GM12892 (cell line): ENCODE measurements at regions not wholly inside any gene's neighbourhood (a gene's known extent, or its start where the extent isn't known, plus 50 kb on each side); places are given as distances from the start of the nearest gene placed in this dataset.

ENCODE experiments used
- DNase-seq: peaks from one replicate; pipeline ENCODE4 v3.0.0; 2011; ENCODE audit not compliant: insufficient read length
- FAIRE-seq: peaks from 2 replicates; lab custom pipeline; 2011; peaks lifted over from hg19 to GRCh38; lab: Jason Lieb, UNC
- POLR2A ChIP-seq: IDR thresholded peaks from 2 replicates; pipeline ENCODE4 v1.6.1; 2011; ENCODE audit warnings: low read depth, low read length, control low read depth
- POLR2AphosphoS5 ChIP-seq: IDR thresholded peaks from 2 replicates; pipeline ENCODE4 v1.6.1; 2011; ENCODE audit warnings: low read depth, low read length, control low read depth
- TAF1 ChIP-seq: IDR thresholded peaks from 2 replicates; pipeline ENCODE4 v1.6.1; 2011; ENCODE audit warnings: low read depth, mild to moderate bottlenecking, control low read depth, low read length, borderline replicate concordance

- TF ChIP-seq POLR2A (no peak), POLR2AphosphoS5 (no peak), TAF1 (no peak)
- DNase-seq (no peak), FAIRE-seq (no peak)
Observed at GRCh38 chr12:115096588-115097397, 412.8 kb upstream of the TBX3 start.

- DNase-seq (no peak), FAIRE-seq (no peak)
- no peak for TF ChIP-seq POLR2A
- no peak for TF ChIP-seq POLR2AphosphoS5
- TF ChIP-seq TAF1 = no peak
Observed at GRCh38 chr12:115095073-115095748, 411.2 kb upstream of the TBX3 start.

GRCh38 chr12:115094163-115094816 lies 410.3 kb upstream of the TBX3 start:
- TF ChIP-seq TAF1 (no peak), POLR2AphosphoS5 (no peak), POLR2A (no peak)
- no peak for FAIRE-seq
- DNase-seq = no peak

- DNase-seq (no peak), FAIRE-seq (no peak)
- TF ChIP-seq POLR2A = no peak
- TF ChIP-seq POLR2AphosphoS5 = no peak
- no peak for TF ChIP-seq TAF1
Observed at GRCh38 chr12:115093261-115093660, 409.3 kb upstream of the TBX3 start.

GRCh38 chr12:115090783-115091182 lies 406.8 kb upstream of the TBX3 start:
- TF ChIP-seq TAF1 = no peak
- TF ChIP-seq POLR2A = no peak
- TF ChIP-seq POLR2AphosphoS5 = no peak
- FAIRE-seq (no peak), DNase-seq (no peak)

GRCh38 chr12:115088995-115089841 lies 405.2 kb upstream of the TBX3 start:
- FAIRE-seq (no peak), DNase-seq (no peak)
- no peak for TF ChIP-seq POLR2AphosphoS5
- TF ChIP-seq TAF1 = no peak
- no peak for TF ChIP-seq POLR2A

- FAIRE-seq (no peak), DNase-seq (no peak)
- TF ChIP-seq TAF1 = no peak
- TF ChIP-seq POLR2A = no peak
- no peak for TF ChIP-seq POLR2AphosphoS5
Observed at GRCh38 chr12:115088328-115088994, 404.5 kb upstream of the TBX3 start.

- DNase-seq = no peak
- FAIRE-seq = no peak
- TF ChIP-seq POLR2A = no peak
- TF ChIP-seq POLR2AphosphoS5 = no peak
- TF ChIP-seq TAF1 = no peak
Observed at GRCh38 chr12:115085594-115085993, 401.6 kb upstream of the TBX3 start.

GRCh38 chr12:115079760-115080159 lies 395.8 kb upstream of the TBX3 start:
- DNase-seq = no peak
- no peak for FAIRE-seq

GRCh38 chr12:115078990-115079389 lies 395.0 kb upstream of the TBX3 start:
- no peak for TF ChIP-seq TAF1
- no peak for TF ChIP-seq POLR2A
- no peak for TF ChIP-seq POLR2AphosphoS5
- FAIRE-seq (no peak), DNase-seq (no peak)

More at GRCh38 chr12:115079760-115080159, 395.8 kb upstream of the TBX3 start:
- no peak for TF ChIP-seq TAF1
- TF ChIP-seq POLR2AphosphoS5 = no peak
- no peak for TF ChIP-seq POLR2A

GRCh38 chr12:115078334-115078733 lies 394.4 kb upstream of the TBX3 start:
- no peak for FAIRE-seq
- no peak for DNase-seq
- TF ChIP-seq POLR2AphosphoS5 = no peak
- no peak for TF ChIP-seq TAF1
- no peak for TF ChIP-seq POLR2A
